ENCODE measurements at regions not wholly inside any gene's neighbourhood (a gene's known extent, or its start where the extent isn't known, plus 50 kb on each side); places are given as distances from the start of the nearest gene placed in this dataset.

DNA sequence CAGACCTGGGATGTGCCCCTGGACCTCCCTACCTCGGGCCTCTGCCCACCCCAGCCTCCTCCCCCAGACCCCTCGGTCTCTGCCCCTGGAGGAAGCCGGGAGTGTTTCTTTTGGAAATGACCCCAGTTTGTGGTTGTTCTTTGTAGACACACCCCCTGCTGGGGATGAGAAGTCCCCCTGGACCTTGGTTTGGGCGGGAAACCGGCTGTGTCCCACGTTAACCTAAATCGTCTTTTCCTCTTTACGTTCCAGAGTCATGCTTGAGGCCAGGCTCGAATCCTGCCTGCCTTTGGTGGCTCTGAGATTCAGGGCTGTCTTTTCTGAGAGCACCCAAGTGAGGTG lies 116.6 kb downstream of the METRNL start:
- peaks cover 0 to 11% of the 10 kb centered on the region in 2 donors for H3K27me3 Mint-ChIP-seq
- H3K36me3 Mint-ChIP-seq = no peaks in the 10 kb centered on the region
- no peak overlapping the region for H3K27ac Mint-ChIP-seq
- H3K9me3 Mint-ChIP-seq = no peaks in the 10 kb centered on the region
- DNase-seq = no peak
- ATAC-seq (replicated peaks) = no peak
- peaks cover 36 to 68% of the 10 kb centered on the region in 2 donors for H3K4me1 Mint-ChIP-seq
- H3K4me3 Mint-ChIP-seq = no peak overlapping the region

DNA sequence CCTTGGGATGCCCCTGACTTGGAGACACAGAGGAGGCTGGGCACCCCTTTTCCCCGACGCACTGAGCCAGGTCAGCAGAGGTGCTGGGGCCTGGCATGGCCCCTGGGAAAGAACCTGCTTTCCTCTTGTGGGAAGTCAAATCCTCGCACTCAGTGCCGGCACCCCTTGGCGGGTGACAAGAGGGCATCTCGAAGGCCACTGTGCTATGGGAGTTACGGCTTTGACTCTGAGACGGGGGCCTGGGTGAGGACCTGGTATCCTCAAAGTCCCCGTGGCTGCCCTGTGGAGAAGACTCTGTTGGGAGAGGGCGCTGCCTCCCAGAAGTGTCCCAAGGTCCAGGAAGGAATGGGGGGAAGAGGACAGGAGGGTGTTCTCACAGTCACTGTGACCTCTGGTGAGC lies 117.0 kb downstream of the METRNL start:
- Mint-ChIP-seq H3K36me3 (no peaks in the 10 kb centered on the region), H3K27me3 (peaks cover 0 to 10% of the 10 kb centered on the region in 2 donors), H3K4me3 (no peak overlapping the region), H3K4me1 (peaks cover 40 to 72% of the 10 kb centered on the region in 2 donors), H3K27ac (no peak overlapping the region), H3K9me3 (no peaks in the 10 kb centered on the region)
- no peak for DNase-seq
- no peak for ATAC-seq (replicated peaks)

DNA sequence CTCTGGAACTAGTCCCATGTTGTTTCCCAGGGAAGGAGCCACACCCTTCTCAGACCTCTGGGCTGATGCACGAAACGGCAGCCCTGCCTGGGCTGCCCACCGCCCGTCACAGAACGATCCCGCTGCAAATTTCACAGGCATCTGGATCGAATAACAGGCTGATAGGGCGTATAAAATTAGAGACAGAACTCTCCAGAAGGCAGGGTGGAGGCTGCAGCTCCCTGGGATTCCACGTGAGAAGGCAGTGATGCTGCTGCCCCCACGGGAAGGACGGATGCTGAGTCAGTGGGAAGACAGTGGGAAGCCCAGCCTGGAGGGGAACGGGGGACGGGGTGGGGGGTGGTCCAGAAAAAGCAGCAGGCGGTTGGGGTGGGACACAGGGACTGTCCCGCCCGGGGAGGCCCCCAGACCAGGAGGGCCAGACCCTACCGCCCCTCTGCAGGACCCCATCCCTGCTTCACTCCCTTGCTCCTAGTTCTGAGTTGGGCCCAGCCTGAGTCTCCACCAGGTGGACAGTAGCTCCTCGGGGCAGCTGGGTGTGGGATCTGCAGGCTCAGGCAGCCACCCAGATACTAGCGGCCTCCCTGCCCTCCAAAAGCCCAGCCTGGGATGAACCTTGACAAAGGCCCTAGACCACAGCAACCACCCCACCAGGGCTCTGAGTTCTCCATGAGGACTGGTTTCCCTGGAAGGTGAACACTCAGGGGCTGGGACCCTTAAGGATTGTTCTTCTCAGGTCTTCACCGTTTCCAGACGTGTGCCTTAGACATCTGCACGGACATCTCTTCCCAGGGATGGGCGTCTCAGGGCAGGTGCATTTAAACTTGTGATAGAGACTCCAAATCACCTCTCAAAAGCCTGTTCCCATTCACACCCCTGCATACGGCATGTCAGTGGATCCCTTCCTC lies 117.8 kb downstream of the METRNL start:
- ATAC-seq (replicated peaks) (no peak), DNase-seq (no peak)
- H3K27me3 Mint-ChIP-seq = peaks cover 0 to 10% of the 10 kb centered on the region in 2 donors
- H3K4me1 Mint-ChIP-seq = peaks cover 45 to 80% of the 10 kb centered on the region in 2 donors
- H3K4me3 Mint-ChIP-seq = no peak overlapping the region
- H3K9me3 Mint-ChIP-seq = no peaks in the 10 kb centered on the region
- peak overlapping the region; percentile 16 for H3K27ac Mint-ChIP-seq
- no peaks in the 10 kb centered on the region for H3K36me3 Mint-ChIP-seq

DNA sequence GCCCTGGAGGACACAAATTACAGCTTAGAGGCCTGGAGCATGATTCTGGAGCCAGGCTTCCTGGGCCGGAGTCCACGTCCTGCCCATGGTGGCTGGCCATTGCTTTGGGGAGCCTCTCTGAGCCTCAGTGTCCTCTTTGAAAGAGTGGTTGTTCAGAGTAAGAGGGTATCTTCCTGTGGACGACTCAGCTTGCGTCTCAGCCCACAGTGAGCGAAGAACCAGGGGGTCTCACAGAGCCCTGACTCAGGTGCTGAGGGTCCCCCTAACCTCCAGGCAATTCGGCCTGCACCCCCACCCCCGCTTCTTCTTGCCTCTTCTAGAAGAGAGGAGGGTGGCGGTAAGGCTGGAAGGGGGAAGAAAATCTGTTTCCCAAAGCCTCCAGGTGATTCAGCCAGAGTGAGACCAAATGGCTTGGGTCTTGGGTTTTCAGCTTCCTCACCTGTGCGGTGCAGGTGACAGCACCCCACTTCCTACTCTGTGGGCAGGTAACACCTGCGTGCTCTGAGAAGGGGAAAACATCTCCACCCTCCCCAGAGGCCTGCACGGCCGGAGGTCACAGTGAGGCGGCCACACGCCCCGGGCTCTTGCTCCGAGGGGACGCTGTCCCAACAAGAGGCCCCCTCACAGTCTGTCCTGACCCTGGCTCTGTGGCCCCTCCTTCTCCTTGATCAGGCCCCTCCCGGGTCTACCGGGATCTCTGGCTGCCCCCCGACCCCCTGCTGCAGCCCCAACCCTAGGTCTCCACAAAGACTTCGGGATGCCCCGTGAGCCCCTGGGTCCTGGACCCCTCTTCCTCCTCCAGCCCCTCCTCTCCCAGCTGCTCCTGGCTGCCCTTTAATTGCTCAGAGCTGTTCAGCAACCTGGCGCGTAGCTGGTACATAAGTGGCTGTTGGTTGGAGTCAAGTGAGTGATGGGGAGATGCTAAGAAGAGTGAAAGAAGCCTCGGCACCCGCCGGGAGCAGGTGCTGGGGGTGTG lies 119.2 kb downstream of the METRNL start:
- Mint-ChIP-seq H3K4me1 (peaks cover 47 to 90% of the 10 kb centered on the region in 2 donors), H3K27ac (peak overlapping the region; percentile 100), H3K27me3 (peaks cover 0 to 8% of the 10 kb centered on the region in 2 donors), H3K36me3 (no peaks in the 10 kb centered on the region), H3K4me3 (peak overlapping the region; percentile 77 to 81), H3K9me3 (no peaks in the 10 kb centered on the region)
- DNase-seq (no peak), ATAC-seq (replicated peaks) (no peak)

DNA sequence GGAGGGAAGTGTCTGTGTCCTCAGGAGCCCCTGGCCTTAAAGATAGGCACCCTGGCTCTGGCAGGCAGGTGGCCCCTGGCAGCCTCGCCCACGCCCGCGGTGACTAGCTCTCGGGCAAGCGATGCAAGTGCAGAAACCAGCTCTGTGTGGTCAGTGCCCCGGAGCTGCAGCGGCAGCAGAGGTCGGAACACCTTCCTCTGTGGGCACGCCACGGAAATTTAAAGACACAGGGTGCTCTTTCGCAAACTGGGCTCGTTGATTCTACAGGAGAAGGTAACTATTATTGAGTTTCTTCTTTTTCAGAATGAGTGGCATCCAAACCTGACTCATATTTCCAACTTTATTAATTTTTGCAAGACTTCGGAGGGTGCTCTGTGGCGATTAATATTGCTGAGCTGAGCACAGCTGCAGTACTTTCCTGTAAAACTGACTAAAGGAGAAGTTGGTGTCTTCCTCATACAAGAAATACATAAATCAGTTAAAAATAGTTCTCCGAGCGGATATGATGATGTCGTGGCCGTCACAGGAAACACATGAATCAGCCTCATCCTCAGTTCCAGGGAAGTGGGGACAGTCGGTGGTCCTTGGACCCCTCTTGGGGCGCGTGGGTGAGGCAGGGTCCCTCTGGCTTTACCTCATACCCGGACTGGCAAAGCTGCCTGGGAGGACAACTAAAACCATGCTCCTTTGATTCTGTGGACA lies 120.2 kb downstream of the METRNL start:
- H3K27me3 Mint-ChIP-seq = peaks cover 0 to 5% of the 10 kb centered on the region in 2 donors
- peak overlapping the region; percentile 100 for H3K27ac Mint-ChIP-seq
- H3K4me3 Mint-ChIP-seq = peak overlapping the region; percentile 77 to 81
- peak; percentile 72 for DNase-seq
- no peaks in the 10 kb centered on the region for H3K9me3 Mint-ChIP-seq
- peaks cover 43 to 80% of the 10 kb centered on the region in 2 donors for H3K4me1 Mint-ChIP-seq
- ATAC-seq (replicated peaks) = peak; percentile 72 to 76
- no peaks in the 10 kb centered on the region for H3K36me3 Mint-ChIP-seq

DNA sequence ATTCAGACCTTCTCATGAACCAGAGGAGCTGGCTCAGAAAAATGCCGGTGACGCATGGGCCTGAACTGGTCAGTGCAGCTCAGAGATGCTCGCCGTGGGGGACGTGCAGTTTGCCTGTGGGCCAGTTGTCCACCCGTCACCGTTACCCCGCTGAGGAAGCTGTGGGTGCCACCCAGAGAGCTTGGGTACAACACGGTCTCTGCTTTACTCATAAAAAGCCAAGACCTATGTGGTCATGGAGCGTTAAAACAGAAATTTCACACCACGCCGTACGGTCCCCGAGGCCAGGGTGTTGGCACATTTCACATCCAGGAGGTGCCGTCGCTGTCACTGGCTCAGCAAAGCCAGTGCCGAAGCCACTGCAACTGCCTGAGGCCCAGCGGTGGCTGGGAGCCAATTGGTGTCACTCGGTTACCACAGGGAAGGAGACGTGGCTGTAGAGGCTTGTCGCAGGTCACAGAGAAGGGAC lies 120.9 kb downstream of the METRNL start:
- H3K4me1 Mint-ChIP-seq = peaks cover 41 to 74% of the 10 kb centered on the region in 2 donors
- H3K27ac Mint-ChIP-seq = peak overlapping the region; percentile 100
- H3K27me3 Mint-ChIP-seq = no peaks in the 10 kb centered on the region
- ATAC-seq (replicated peaks) (peak; percentile 64 to 66), DNase-seq (peak; percentile 71)
- peak overlapping the region; percentile 77 to 81 for H3K4me3 Mint-ChIP-seq
- H3K36me3 Mint-ChIP-seq = no peaks in the 10 kb centered on the region
- H3K9me3 Mint-ChIP-seq = no peaks in the 10 kb centered on the region

DNA sequence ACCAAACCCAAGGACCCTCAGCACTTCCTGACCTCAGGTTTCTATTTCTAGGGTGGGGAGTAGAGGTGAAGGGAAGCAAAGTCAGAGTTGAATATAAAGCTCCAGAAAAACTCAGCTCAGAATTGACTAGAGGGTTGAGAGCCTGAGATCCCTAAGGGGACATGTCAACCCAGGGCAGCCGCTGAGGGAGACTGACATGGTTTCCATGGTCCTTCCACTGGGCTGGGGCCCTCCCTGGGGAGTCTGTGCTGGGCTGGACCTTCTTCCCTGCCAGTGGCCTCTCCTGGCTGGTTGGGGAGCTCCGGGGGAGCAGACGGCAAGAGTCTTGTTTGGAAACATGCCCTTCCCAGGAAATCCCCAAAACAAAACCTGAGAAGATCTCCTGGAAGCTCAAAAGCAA lies 121.3 kb downstream of the METRNL start:
- H3K27me3 Mint-ChIP-seq = no peaks in the 10 kb centered on the region
- DNase-seq (no peak), ATAC-seq (replicated peaks) (no peak)
- no peaks in the 10 kb centered on the region for H3K36me3 Mint-ChIP-seq
- no peaks in the 10 kb centered on the region for H3K9me3 Mint-ChIP-seq
- H3K27ac Mint-ChIP-seq = peak overlapping the region; percentile 100
- H3K4me3 Mint-ChIP-seq = peak overlapping the region; percentile 77 to 81
- H3K4me1 Mint-ChIP-seq = peaks cover 41 to 69% of the 10 kb centered on the region in 2 donors

DNA sequence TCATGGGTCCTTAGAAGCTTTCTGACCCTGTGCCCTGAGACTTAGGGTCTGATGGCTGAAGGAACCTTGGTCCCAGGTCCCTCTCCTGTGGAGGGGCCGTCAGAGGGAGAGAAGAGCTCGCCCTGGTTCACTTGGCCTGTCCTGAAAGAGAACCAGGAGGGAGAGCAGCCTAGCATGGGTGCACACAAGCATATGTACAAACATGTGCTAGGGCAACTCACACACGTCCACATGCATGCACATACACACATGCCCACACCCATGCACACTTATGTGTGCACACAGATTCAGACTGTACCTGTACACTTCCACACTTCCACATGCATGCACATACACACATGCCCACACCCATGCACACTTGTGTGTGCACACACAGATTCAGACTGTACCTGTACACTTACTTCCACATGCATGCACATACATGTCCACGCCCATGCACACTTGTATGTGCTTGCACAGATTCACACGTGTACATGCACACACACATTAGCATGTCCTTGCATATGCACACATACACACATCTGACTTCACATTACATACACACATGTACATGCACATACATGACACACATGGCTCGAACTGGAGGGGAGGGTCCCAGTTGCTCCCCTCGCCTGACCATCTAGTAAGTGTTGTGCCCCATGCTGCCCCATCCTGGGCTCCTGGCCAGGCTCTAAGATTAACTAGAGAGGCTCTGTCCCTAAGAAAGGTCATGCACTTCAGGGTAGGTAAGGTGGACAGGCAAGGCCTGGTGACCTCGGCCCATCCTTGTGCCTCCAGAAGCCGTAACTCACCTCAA lies 122.0 kb downstream of the METRNL start:
- no peaks in the 10 kb centered on the region for H3K27me3 Mint-ChIP-seq

DNA sequence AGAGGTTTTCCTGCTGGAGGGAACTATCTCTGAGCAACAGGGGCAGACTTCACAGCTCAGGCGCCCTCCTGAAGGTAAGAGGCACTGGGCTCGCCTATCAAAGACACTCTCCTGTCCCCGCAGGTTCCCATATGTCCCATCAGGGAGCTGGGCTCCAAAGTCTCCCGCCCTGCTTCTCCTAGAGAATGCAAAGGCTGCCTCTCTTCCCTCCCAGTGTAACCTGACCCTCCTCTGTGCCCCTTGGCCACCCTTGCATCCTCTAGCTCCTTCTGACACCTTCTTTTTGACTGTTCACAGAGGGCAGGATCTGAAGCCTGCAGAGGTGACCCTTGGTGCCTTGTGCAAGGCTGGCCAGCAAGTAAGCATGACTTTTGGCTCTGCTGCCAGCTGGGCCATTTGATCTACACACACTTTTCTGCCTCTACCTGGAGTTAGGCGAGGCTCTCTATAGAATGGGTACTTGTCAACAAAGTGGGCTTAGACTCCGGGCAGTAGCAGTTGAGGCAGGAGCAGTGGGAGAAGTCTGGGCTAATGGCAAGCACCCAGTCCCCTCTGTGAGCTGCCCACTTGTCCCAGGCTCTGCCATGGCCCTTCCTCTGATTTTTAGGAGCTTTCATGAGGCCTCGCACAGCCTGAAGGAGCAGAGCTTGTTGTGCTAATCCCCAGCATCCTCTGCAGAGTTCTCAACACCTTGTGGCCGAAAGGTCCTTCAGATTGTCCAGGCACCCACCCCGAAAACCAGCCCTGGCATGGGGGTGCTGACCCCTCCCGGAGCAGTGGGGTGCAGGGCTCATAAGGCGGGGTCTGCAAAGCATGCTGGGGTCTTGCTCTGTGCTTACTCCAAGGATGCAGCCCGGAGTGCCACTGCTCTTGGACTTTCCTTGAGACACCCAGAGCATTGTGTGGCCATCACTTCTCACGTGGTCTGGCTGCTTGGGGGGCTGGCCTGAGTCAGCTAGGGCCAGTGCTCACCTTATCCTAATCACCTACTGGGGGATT lies 122.9 kb downstream of the METRNL start:
- no peak for ATAC-seq (replicated peaks)
- Mint-ChIP-seq H3K27me3 (no peaks in the 10 kb centered on the region), H3K27ac (no peak overlapping the region), H3K9me3 (no peaks in the 10 kb centered on the region), H3K36me3 (no peaks in the 10 kb centered on the region), H3K4me1 (peaks cover 39 to 56% of the 10 kb centered on the region in 2 donors), H3K4me3 (no peak overlapping the region)
- no peak for DNase-seq

More for the DNA sequence above, 122.0 kb downstream of the METRNL start:
- Mint-ChIP-seq H3K9me3 (no peaks in the 10 kb centered on the region), H3K36me3 (no peaks in the 10 kb centered on the region), H3K4me1 (peaks cover 41 to 63% of the 10 kb centered on the region in 2 donors), H3K4me3 (peak overlapping the region in 1 of 2 donors; percentile 77), H3K27ac (peak overlapping the region; percentile 100)
- DNase-seq (no peak), ATAC-seq (replicated peaks) (no peak)

DNA sequence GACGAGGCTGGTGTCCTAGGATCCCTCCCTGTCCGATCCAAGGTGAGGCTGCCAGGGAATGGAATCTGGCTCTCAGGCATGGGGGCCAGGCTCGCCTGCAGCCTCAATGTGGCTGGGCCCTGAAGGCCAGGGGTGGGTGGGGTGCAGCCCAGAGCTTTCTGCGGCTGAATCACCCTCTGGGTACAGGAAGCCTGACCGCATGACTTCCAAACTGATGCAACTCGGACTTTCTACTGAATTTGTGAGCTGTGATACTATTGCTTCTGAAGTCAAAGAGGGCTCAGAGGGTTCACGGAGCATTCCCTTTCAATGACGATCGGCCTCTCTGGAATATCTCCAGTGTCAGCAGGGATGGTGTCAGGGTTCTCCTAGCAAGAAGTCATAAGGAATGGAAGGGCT lies 123.7 kb downstream of the METRNL start:
- Mint-ChIP-seq H3K4me3 (no peak overlapping the region), H3K27ac (no peak overlapping the region), H3K27me3 (no peaks in the 10 kb centered on the region), H3K4me1 (peaks cover 39 to 56% of the 10 kb centered on the region in 2 donors), H3K9me3 (no peaks in the 10 kb centered on the region), H3K36me3 (no peaks in the 10 kb centered on the region)
- DNase-seq = no peak
- no peak for ATAC-seq (replicated peaks)

DNA sequence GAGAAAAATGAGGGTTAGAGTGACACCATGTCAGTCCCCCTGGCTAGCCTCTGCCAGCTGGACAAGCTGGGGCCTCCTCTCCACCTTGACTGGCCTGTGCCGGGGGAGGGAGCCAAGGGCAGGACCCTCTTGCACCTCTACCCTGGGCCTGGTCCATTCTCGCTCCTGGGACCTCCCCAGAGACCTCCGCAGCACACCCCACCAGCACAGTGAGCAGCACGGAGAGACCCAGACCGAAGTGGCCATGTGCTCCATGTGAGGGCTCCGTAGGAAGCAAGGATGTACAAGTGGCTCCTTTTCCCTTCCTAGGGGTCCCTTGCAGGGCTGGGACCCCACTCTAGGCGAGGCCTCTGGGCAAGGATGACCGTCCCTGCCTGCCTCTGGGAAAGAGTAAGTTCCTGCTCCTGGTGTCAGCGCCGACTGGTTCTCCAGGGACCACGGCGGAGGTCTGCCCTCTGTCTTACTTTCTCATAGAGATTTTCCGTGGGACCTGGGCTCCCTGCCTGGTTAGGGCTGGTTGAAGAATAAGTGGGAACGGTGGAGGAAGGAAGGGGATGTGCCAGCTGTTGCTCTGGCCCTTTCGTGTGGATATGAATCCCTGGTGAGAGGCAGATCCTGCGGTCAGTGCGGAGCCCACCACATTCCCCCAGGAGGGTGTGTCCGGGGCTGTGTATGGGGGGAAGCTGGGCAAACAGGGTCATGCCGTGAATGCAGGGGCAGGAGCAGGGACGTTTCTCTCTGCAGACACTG lies 124.2 kb downstream of the METRNL start:
- H3K4me3 Mint-ChIP-seq = no peak overlapping the region
- H3K4me1 Mint-ChIP-seq = peaks cover 39 to 50% of the 10 kb centered on the region in 2 donors
- ATAC-seq (replicated peaks) (no peak), DNase-seq (no peak)
- no peaks in the 10 kb centered on the region for H3K36me3 Mint-ChIP-seq
- H3K27ac Mint-ChIP-seq = no peak overlapping the region
- no peaks in the 10 kb centered on the region for H3K9me3 Mint-ChIP-seq
- no peaks in the 10 kb centered on the region for H3K27me3 Mint-ChIP-seq

DNA sequence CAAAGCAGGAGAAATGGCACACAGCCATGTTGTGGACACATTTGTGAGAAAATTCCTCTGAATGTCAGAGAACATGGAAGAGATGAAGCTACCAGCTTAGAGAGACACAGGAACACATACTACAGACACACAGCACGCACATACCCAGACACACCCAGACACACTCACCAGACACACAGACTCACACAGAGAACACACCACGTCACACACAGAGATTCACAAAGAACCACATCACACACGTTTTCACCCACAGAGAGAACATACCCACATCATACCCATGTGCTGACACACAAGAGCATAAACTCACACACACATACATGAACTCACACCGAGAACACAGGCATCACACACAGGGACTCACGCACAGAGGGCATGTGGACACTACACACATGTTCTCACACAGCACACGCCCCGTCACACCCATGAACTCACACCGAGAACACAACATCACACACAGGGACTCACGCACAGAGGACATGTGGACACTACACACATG lies 124.9 kb downstream of the METRNL start:
- Mint-ChIP-seq H3K9me3 (no peaks in the 10 kb centered on the region), H3K4me3 (no peak overlapping the region), H3K27ac (peak overlapping the region; percentile 0), H3K4me1 (peaks cover 35 to 43% of the 10 kb centered on the region in 2 donors), H3K27me3 (no peaks in the 10 kb centered on the region), H3K36me3 (no peaks in the 10 kb centered on the region)
- no peak for ATAC-seq (replicated peaks)
- DNase-seq = no peak

All from stimulated activated naive B cell treated with anti-CD40 and anti-IgM and Interleukin-4, amounts not matched to agents 10 μg/mL and 1 μg/mL and 100 μg/mL, for 72 hours (primary cell).